H1 (cell line): ENCODE measurements at regions not wholly inside any gene's neighbourhood (a gene's known extent, or its start where the extent isn't known, plus 50 kb on each side); places are given as distances from the start of the nearest gene placed in this dataset.
A peak's percentile ranks its signal among the peaks of the same experiment; 100 is the strongest.

ENCODE experiments used
- CTCF ChIA-PET: fragments of 300-600 bp; sonication (Branson Sonifier 250); formaldehyde crosslinking; loops from one replicate; lab custom pipeline; 2021; ENCODE audit not compliant: partially characterized antibody; lab: Charles Lee
- POLR2A ChIA-PET: fragments of 300-600 bp; sonication (Branson Sonifier 250); formaldehyde crosslinking; loops from one replicate; lab custom pipeline; 2021; ENCODE audit warnings: inconsistent platforms; ENCODE audit not compliant: partially characterized antibody; lab: Charles Lee
- DNase-seq, 2 experiments: peaks; one replicate each; pipeline versions ENCODE4 v3.0.0 to v3.0.0-alpha.2; 2010 to 2022; ENCODE audit warnings: low spot score in 2 of 2, low read depth in 1 of 2, mixed read lengths in 1 of 2
- FAIRE-seq: peaks from 2 replicates; lab custom pipeline; 2011; peaks lifted over from hg19 to GRCh38; lab: Jason Lieb, UNC
- H2AFZ ChIP-seq: 2 replicates; pipeline ENCODE4 v1.8.1; 2012; ENCODE audit warnings: low read length, inconsistent platforms
- H2AK5ac ChIP-seq: 2 replicates; pipeline ENCODE4 v1.6.1; 2013; ENCODE audit warnings: low read depth, low read length
- H2BK120ac ChIP-seq: replicated peaks from 2 replicates; pipeline ENCODE3; 2013; ENCODE audit warnings: low read depth, low read length, inconsistent platforms
- H2BK12ac ChIP-seq: 2 replicates; pipeline ENCODE4 v1.6.1; 2013; ENCODE audit warnings: low read depth, low read length
- H2BK15ac ChIP-seq: 2 replicates; pipeline ENCODE4 v1.6.1; 2013; ENCODE audit warnings: low read length
- H2BK20ac ChIP-seq: 2 replicates; pipeline ENCODE4 v1.6.1; 2013; ENCODE audit warnings: low read length
- H2BK5ac ChIP-seq: 2 replicates; pipeline ENCODE4 v1.6.1; 2013; ENCODE audit warnings: low read depth, low read length
- H3K14ac ChIP-seq: 2 replicates; pipeline ENCODE4 v1.6.1; 2013; ENCODE audit warnings: inconsistent platforms; ENCODE audit not compliant: insufficient read length
- H3K18ac ChIP-seq: 2 replicates; pipeline ENCODE4 v1.6.1; 2013; ENCODE audit warnings: low read length; ENCODE audit errors: extremely low read depth
- H3K23ac ChIP-seq: 2 replicates; pipeline ENCODE4 v1.6.1; 2013; ENCODE audit warnings: inconsistent platforms; ENCODE audit not compliant: insufficient read length
- H3K23me2 ChIP-seq: 2 replicates; pipeline ENCODE4 v1.6.1; 2013; ENCODE audit warnings: low read depth, low read length
- H3K27ac ChIP-seq: 2 replicates; pipeline ENCODE4 v1.6.1; 2011; ENCODE audit warnings: low read depth, low read length, inconsistent platforms
- H3K27me3 ChIP-seq, 4 experiments: replicated peaks in 1 of 4; 1 replicate in 1 of 4; 2 replicates in 3 of 4; pipeline versions ENCODE4 v1.6.1 to v1.8.1; 2011 to 2013; ENCODE audit warnings: low read length in 3 of 4, mild to moderate bottlenecking in 3 of 4, inconsistent platforms in 2 of 4, mixed read lengths in 2 of 4, moderate library complexity in 1 of 4; ENCODE audit not compliant: control insufficient read depth in 3 of 4, insufficient read depth in 3 of 4; ENCODE audit errors: extremely low read depth in 1 of 4
- H3K36me3 ChIP-seq, 4 experiments: 2 replicates each; pipeline versions ENCODE4 v1.6.1 to v1.8.1; 2011 to 2013; ENCODE audit warnings: mild to moderate bottlenecking in 4 of 4, low read length in 3 of 4, moderate library complexity in 2 of 4, control low read depth in 1 of 4, inconsistent platforms in 1 of 4; ENCODE audit not compliant: insufficient read depth in 4 of 4, control insufficient read depth in 2 of 4
- H3K4ac ChIP-seq: replicated peaks from 2 replicates; pipeline ENCODE3; 2013; ENCODE audit warnings: low read length, low read depth, mixed read lengths, inconsistent platforms; ENCODE audit not compliant: insufficient read length
- H3K4me1 ChIP-seq, 4 experiments: replicated peaks in 1 of 4; 1 replicate in 1 of 4; 2 replicates in 3 of 4; pipeline versions ENCODE4 v1.6.1 to v1.8.1; 2011 to 2013; ENCODE audit warnings: low read length in 3 of 4, inconsistent platforms in 2 of 4, mixed read lengths in 1 of 4; ENCODE audit not compliant: insufficient read depth in 4 of 4, control insufficient read depth in 3 of 4
- H3K4me2 ChIP-seq, 2 experiments: 2 replicates each; pipeline versions ENCODE4 v1.6.1 to v1.8.1; 2011 to 2013; ENCODE audit warnings: low read depth in 2 of 2, low read length in 2 of 2, control low read depth in 1 of 2, inconsistent platforms in 1 of 2, mild to moderate bottlenecking in 1 of 2; ENCODE audit not compliant: insufficient read depth in 1 of 2
- H3K4me3 ChIP-seq, 4 experiments: fragments of 200-600, 300-600 bp in 1 of 4; sonication (generic), shearing (Covaris generic), sonication (Bioruptor Twin) in 1 of 4; 2 replicates each; pipeline versions ENCODE4 v1.5.1 to v1.8.1; 2011 to 2016; ENCODE audit warnings: low read length in 4 of 4, low read depth in 3 of 4, control low read depth in 2 of 4, inconsistent platforms in 2 of 4, mild to moderate bottlenecking in 2 of 4, mixed read lengths in 1 of 4, moderate library complexity in 1 of 4; ENCODE audit not compliant: insufficient read depth in 2 of 4; ENCODE audit errors: extremely low read depth in 1 of 4
- H3K56ac ChIP-seq: replicated peaks from 2 replicates; pipeline ENCODE3; 2013; ENCODE audit warnings: low read depth, mild to moderate bottlenecking, mixed read lengths, low read length, inconsistent platforms; ENCODE audit not compliant: insufficient read length
- H3K79me1 ChIP-seq: 2 replicates; pipeline ENCODE4 v1.6.1; 2013; ENCODE audit warnings: low read depth, low read length, control low read depth
- H3K79me2 ChIP-seq, 2 experiments: 2 replicates each; pipeline versions ENCODE4 v1.6.1 to v1.8.1; 2012 to 2013; ENCODE audit warnings: low read length in 2 of 2, mild to moderate bottlenecking in 2 of 2, inconsistent platforms in 1 of 2; ENCODE audit not compliant: insufficient read depth in 2 of 2, control insufficient read depth in 1 of 2
- H3K9ac ChIP-seq, 4 experiments: replicated peaks in 1 of 4; 1 replicate in 1 of 4; 2 replicates in 3 of 4; pipeline versions ENCODE4 v1.6.1 to v1.8.1; 2011 to 2013; ENCODE audit warnings: low read depth in 3 of 4, low read length in 3 of 4, control low read depth in 2 of 4, mild to moderate bottlenecking in 2 of 4, moderate library complexity in 2 of 4, inconsistent platforms in 1 of 4; ENCODE audit errors: extremely low read depth in 1 of 4
- H3K9me3 ChIP-seq, 2 experiments: 2 replicates each; pipeline versions ENCODE4 v1.6.1 to v1.8.1; 2012 to 2013; ENCODE audit warnings: mild to moderate bottlenecking in 2 of 2, moderate library complexity in 2 of 2, control low read depth in 1 of 2, inconsistent platforms in 1 of 2, low read depth in 1 of 2, low read length in 1 of 2, mixed read lengths in 1 of 2; ENCODE audit not compliant: insufficient read depth in 2 of 2
- H4K20me1 ChIP-seq, 2 experiments: replicated peaks in 1 of 2; 2 replicates each; pipeline versions ENCODE3 to v1.8.1; 2011 to 2013; ENCODE audit warnings: inconsistent platforms in 2 of 2, low read length in 2 of 2, mild to moderate bottlenecking in 1 of 2; ENCODE audit not compliant: insufficient read depth in 2 of 2, control insufficient read depth in 1 of 2
- H4K5ac ChIP-seq: 2 replicates; pipeline ENCODE4 v1.6.1; 2013; ENCODE audit warnings: low read length, low read depth, mixed read lengths, inconsistent platforms; ENCODE audit not compliant: insufficient read length
- H4K8ac ChIP-seq: 2 replicates; pipeline ENCODE4 v1.8.0; 2013; ENCODE audit warnings: mild to moderate bottlenecking, moderate library complexity, low read length, inconsistent platforms; ENCODE audit not compliant: insufficient read depth; ENCODE audit errors: extremely low read depth
- H4K91ac ChIP-seq: replicated peaks from 2 replicates; pipeline ENCODE3; 2013; ENCODE audit warnings: low read length, mixed read lengths, inconsistent platforms; ENCODE audit not compliant: insufficient read length
- E2F6 ChIP-seq: IDR thresholded peaks from 2 replicates; pipeline ENCODE4 v1.6.1; 2012; ENCODE audit warnings: inconsistent platforms
- KDM4A ChIP-seq: IDR thresholded peaks from one replicate; pipeline ENCODE4 v1.7.1; 2012; ENCODE audit warnings: low read depth, mild to moderate bottlenecking, moderate library complexity, low read length, inconsistent platforms; ENCODE audit not compliant: severe bottlenecking
- RAD21 ChIP-seq, 2 experiments: IDR thresholded peaks in 1 of 2; conservative IDR thresholded peaks in 1 of 2; 2 replicates each; pipeline ENCODE4 v1.6.1; 2011; ENCODE audit warnings: low read depth in 2 of 2, low read length in 2 of 2, improper control_type of control experiment in 1 of 2, inconsistent platforms in 1 of 2, mild to moderate bottlenecking in 1 of 2, moderate library complexity in 1 of 2
- RBBP5 ChIP-seq: IDR thresholded peaks from 2 replicates; pipeline ENCODE4 v1.7.1; 2012; ENCODE audit warnings: low read depth, mild to moderate bottlenecking, inconsistent platforms, low read length, moderate library complexity, borderline replicate concordance
- RFX5 ChIP-seq: IDR thresholded peaks from 2 replicates; pipeline ENCODE4 v1.6.1; 2011; ENCODE audit warnings: low read depth, low read length, improper control_type of control experiment, borderline replicate concordance
- SIN3A ChIP-seq, 2 experiments: IDR thresholded peaks in 1 of 2; conservative IDR thresholded peaks in 1 of 2; 2 replicates each; pipeline ENCODE4 v1.6.1; 2011 to 2012; ENCODE audit warnings: low read length in 2 of 2, improper control_type of control experiment in 1 of 2, low read depth in 1 of 2, mild to moderate bottlenecking in 1 of 2
- SIRT6 ChIP-seq: IDR thresholded peaks from one replicate; pipeline ENCODE4 v1.7.1; 2012; ENCODE audit warnings: low read length, inconsistent platforms
- SP1 ChIP-seq: IDR thresholded peaks from 2 replicates; pipeline ENCODE4 v1.6.1; 2011; ENCODE audit warnings: low read depth, low read length
- WGBS, 2 experiments: shearing (Covaris generic) in 1 of 2; methylation state at CpG; one replicate each; pipeline versions ENCODE4 v1.1.6 to v1.1.7; 2013 to 2015; ENCODE audit warnings: low lambda C conversion rate in 2 of 2, mixed read lengths in 2 of 2, inconsistent platforms in 1 of 2, low coverage in 1 of 2, missing lambda C conversion rate in 1 of 2; ENCODE audit not compliant: insufficient replicate concordance in 2 of 2, insufficient coverage in 1 of 2, insufficient read length in 1 of 2; ENCODE audit errors: extremely low coverage in 1 of 2, missing lambda C conversion rate in 1 of 2; 5-methylcytosine and 5-hydroxymethylcytosine counted together

DNA sequence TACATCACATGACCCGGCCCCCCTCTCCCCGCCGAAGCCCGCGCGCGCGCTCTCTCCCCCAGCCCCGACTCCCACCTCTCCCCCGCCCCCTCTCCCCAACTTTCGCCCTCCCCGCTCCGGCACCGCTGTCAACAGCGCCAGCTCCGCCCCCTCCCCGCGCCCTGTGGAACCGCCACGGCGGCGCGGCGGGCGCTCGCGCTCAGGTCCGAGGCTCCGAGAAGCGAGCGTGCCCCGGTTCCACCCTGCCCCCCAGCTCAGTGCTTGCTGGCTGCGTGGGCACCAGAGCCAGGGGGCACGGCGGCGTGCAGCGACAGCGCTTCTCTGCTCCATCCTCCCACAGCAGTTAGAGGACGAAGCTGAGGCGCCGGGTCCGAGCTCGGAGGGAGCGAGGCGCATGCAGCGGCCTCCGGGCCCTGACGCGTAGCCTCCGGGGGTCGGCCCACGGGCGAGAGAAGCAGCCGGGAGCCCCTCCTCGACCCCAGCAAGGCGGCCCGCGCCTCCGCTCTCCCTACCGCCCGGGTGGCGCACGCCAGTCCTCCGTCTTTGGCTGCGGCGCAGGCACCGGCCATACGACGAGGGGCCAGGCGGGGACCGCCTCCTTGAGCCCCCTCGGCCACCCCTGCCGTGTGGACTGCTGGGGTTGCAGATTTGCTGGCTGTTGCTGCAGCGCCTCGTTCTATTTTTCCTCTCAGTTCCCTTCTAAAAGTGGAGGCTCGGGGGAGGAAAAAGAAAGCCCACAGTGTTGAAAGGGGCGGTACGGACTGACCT is 109.5 kb downstream of the KCNRG start:
- Histone ChIP-seq H3K27ac (no peak overlapping the region), H3K18ac (peak overlapping the region; percentile 71), H2AFZ (no peak overlapping the region), H4K91ac (no peak overlapping the region), H3K4me2 (peak overlapping the region; percentile 86 to 98), H3K14ac (no peak overlapping the region), H2AK5ac (no peak overlapping the region), H4K8ac (peak overlapping the region; percentile 46; the same call in 1 of the 2 replicates), H4K5ac (no peak overlapping the region), H2BK5ac (no peak overlapping the region), H2BK15ac (no peak overlapping the region; the same call in 1 of the 2 replicates), H3K36me3 (no peaks in the 10 kb centered on the region), H2BK20ac (no peak overlapping the region), H2BK120ac (no peak overlapping the region), H3K4me1 (peaks cover 8 to 37% (median 27%) of the 10 kb centered on the region in 4 experiments), H4K20me1 (peaks cover 12 to 13% of the 10 kb centered on the region in 2 experiments), H3K79me1 (no peaks in the 10 kb centered on the region), H3K9me3 (no peaks in the 10 kb centered on the region), H3K4ac (no peak overlapping the region), H2BK12ac (peak overlapping the region; percentile 84; the same call in 1 of the 2 replicates), H3K4me3 (peak overlapping the region; percentile 70 to 85 (median 72)), H3K9ac (peak overlapping the region in 1 of 4 experiments; percentile 5; a peak in 2 of 7 replicates), H3K79me2 (no peaks in the 10 kb centered on the region), H3K27me3 (peaks cover 43 to 74% (median 70%) of the 10 kb centered on the region in 4 experiments), H3K23me2 (peaks cover 27% of the 10 kb centered on the region), H3K23ac (no peak overlapping the region), H3K56ac (peak overlapping the region; percentile 14)
- POLR2A ChIA-PET: interaction anchor here (0.7 to 6.9 kb wide), 9 partner anchors 9 to 126 kb away, joined by 3 to 52 read pairs (median 6); partner anchors contain the start of gene TRIM13
- peak in 1 of 2 experiments; percentile 87 for DNase-seq
- CTCF ChIA-PET: interaction anchor here (1.2 to 2.5 kb wide), 8 partner anchors 16 to 148 kb away, joined by 3 to 13 read pairs (median 4); partner anchors contain the start of gene TRIM13
- 3% methylated on average over 35 of the region's 78 CpGs; no CpG with 5 or more reads in 1 of the 2 experiments for WGBS, 2 experiments
- FAIRE-seq: no peak
- TF ChIP-seq RAD21 (IDR thresholded peaks at IDR 0.05 in 1 of 2, conservative IDR thresholded peaks at IDR 0.05 in 1 of 2; ENCODE audit: low read depth in 2 of 2, low read length in 2 of 2) (no peak), SP1 (no peak), E2F6 (peak; percentile 40; the same call in 1 of the 2 replicates), RBBP5 (peak; percentile 27; the same call in 1 of the 2 replicates), KDM4A (peak; percentile 91), SIRT6 (no peak), SIN3A (conservative IDR thresholded peaks at IDR 0.05 in 1 of 2, IDR thresholded peaks at IDR 0.05 in 1 of 2; ENCODE audit: low read depth in 1 of 2, low read length in 2 of 2) (peak in 1 of 2 experiments; percentile 75; a peak in 1 of 4 replicates), RFX5 (no peak)
